Upper lobe of left lung (tissue), 6 donors: ENCODE measurements at regions not wholly inside any gene's neighbourhood (a gene's known extent, or its start where the extent isn't known, plus 50 kb on each side); places are given as distances from the start of the nearest gene placed in this dataset.

Experiments
- ATAC-seq, 2 donors: fragments of 200-7000 bp; cut with Tn5 transposase; one replicate each; pipeline ENCODE4 v1.9.1; 2022; ENCODE audit warnings: mild to moderate bottlenecking in 2 of 2, moderate library complexity in 2 of 2; ENCODE audit not compliant: low FRiP score in 2 of 2
- DNase-seq, 2 donors: peaks; one replicate each; pipeline ENCODE4 v3.0.0-alpha.2; 2019 to 2020
- H3K27ac ChIP-seq, 4 donors: fragments of 200-600 bp; sonication (generic); one replicate each; pipeline ENCODE4 v1.5.1; 2016 to 2019
- H3K27me3 ChIP-seq, 4 donors: fragments of 200-600 bp; sonication (generic); one replicate each; pipeline ENCODE4 v1.5.1; 2017 to 2019
- H3K36me3 ChIP-seq, 4 donors: fragments of 200-600 bp; sonication (generic); one replicate each; pipeline ENCODE4 v1.5.1; 2016 to 2019
- H3K4me1 ChIP-seq, 4 donors: fragments of 200-600 bp; sonication (generic); one replicate each; pipeline ENCODE4 v1.5.1; 2018 to 2019
- H3K4me3 ChIP-seq, 4 donors: fragments of 200-600 bp; sonication (generic); one replicate each; pipeline ENCODE4 v1.5.1; 2017 to 2019; ENCODE audit warnings: mild to moderate bottlenecking in 2 of 4, moderate library complexity in 1 of 4
- H3K9me3 ChIP-seq, 4 donors: fragments of 200-600 bp; sonication (generic); one replicate each; pipeline ENCODE4 v1.5.1; 2018 to 2019
- CTCF ChIP-seq, 6 experiments: fragments of 450-650 bp in 4 of 6; fragments of 200-600 bp in 2 of 6; sonication (generic) in 2 of 6; IDR thresholded peaks; one replicate each; pipeline ENCODE4 v1.5.1; 2016 to 2019; ENCODE audit warnings: antibody characterized with exemption in 6 of 6
- EP300 ChIP-seq, 4 donors: sonication (generic); formaldehyde crosslinking; IDR thresholded peaks; one replicate each; pipeline ENCODE4 v1.5.1; 2017; ENCODE audit warnings: antibody characterized with exemption in 4 of 4, control low read depth in 2 of 4
- POLR2A ChIP-seq, 4 donors: fragments of 450-650 bp; IDR thresholded peaks; one replicate each; pipeline ENCODE4 v1.5.1; 2016 to 2017; ENCODE audit warnings: antibody characterized with exemption in 4 of 4, mild to moderate bottlenecking in 2 of 4
- POLR2AphosphoS5 ChIP-seq, 2 donors: sonication (generic); formaldehyde crosslinking; IDR thresholded peaks; one replicate each; pipeline ENCODE4 v1.5.1; 2017; ENCODE audit warnings: antibody characterized with exemption in 2 of 2
- WGBS, 2 donors: methylation state at CpG; one replicate each; pipeline ENCODE4 v1.1.5; 2017 to 2018; 5-methylcytosine and 5-hydroxymethylcytosine counted together
- donor health status: DM: no; HTN: no; CAD: no; lungs with moderate emphysema.
- donor health status: DM: no; HTN: yes; CAD: no; lungs with severe emphysema.

GRCh38 chr6:84501315-84501714, 263.1 kb downstream of the TBX18 start:
- 70 to 75% methylated on average over 3 of the region's 3 CpGs for WGBS, 2 donors
- Histone ChIP-seq H3K27ac (no peak overlapping the region), H3K36me3 (no peaks in the 10 kb centered on the region), H3K4me1 (no peaks in the 10 kb centered on the region), H3K27me3 (no peaks in the 10 kb centered on the region), H3K9me3 (peaks cover 0 to 3% (median 0%) of the 10 kb centered on the region in 4 donors), H3K4me3 (no peak overlapping the region)
- DNase-seq (no peak), ATAC-seq (no peak)
- TF ChIP-seq POLR2AphosphoS5 (IDR thresholded peaks at IDR 0.05) (no peak), POLR2A (IDR thresholded peaks at IDR 0.05) (no peak), CTCF (IDR thresholded peaks at IDR 0.05) (no peak), EP300 (IDR thresholded peaks at IDR 0.05) (no peak)

- Histone ChIP-seq H3K4me3 (no peak overlapping the region), H3K27ac (no peak overlapping the region), H3K27me3 (no peaks in the 10 kb centered on the region), H3K9me3 (peaks cover 0 to 3% (median 0%) of the 10 kb centered on the region in 4 donors), H3K36me3 (no peaks in the 10 kb centered on the region), H3K4me1 (no peaks in the 10 kb centered on the region)
- WGBS, 2 donors = 56 to 78% methylated on average over 3 of the region's 3 CpGs
- DNase-seq (no peak), ATAC-seq (no peak)
- no peak for TF ChIP-seq POLR2AphosphoS5 (IDR thresholded peaks at IDR 0.05)
- TF ChIP-seq EP300 (IDR thresholded peaks at IDR 0.05) = no peak
- no peak for TF ChIP-seq CTCF (IDR thresholded peaks at IDR 0.05)
- no peak for TF ChIP-seq POLR2A (IDR thresholded peaks at IDR 0.05)
Observed at GRCh38 chr6:84500726-84501125, 263.7 kb downstream of the TBX18 start.

DNA sequence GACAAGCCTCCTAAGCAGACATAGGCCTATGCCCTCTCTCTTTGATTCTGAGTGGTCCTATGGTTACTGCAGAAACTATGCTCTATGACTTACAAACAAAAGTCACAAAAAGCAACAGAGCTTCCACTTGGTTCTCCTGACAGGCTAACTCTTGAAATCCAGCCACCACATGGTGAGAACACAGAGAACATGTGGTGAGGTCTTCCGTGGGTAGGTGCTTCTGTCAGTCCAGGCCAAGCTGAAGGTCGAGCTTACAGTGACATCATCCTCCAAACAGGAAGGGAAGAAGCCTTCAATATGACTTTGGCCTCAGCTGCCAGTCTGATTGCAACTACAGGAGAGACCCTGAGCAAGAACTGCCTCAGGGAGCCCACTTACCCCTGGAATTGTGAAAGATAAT, 265.5 kb downstream of the TBX18 start:
- no peaks in the 10 kb centered on the region for H3K36me3 ChIP-seq
- TF ChIP-seq CTCF (IDR thresholded peaks at IDR 0.05) (no peak), POLR2A (IDR thresholded peaks at IDR 0.05) (no peak), POLR2AphosphoS5 (IDR thresholded peaks at IDR 0.05) (no peak), EP300 (IDR thresholded peaks at IDR 0.05) (no peak)
- no peak overlapping the region for H3K27ac ChIP-seq
- peaks cover 0 to 3% (median 0%) of the 10 kb centered on the region in 4 donors for H3K9me3 ChIP-seq
- WGBS, 2 donors = 45 to 84% methylated on average over 2 of the region's 2 CpGs
- H3K27me3 ChIP-seq = no peaks in the 10 kb centered on the region
- ATAC-seq = no peak
- H3K4me1 ChIP-seq = no peaks in the 10 kb centered on the region
- H3K4me3 ChIP-seq = no peak overlapping the region
- DNase-seq = no peak

GRCh38 chr6:84492241-84493165, 265.1 kb upstream of the CEP162 start:
- no peak for DNase-seq

More at GRCh38 chr6:84492241-84493165, 265.1 kb upstream of the CEP162 start:
- Histone ChIP-seq H3K27me3 (no peaks in the 10 kb centered on the region), H3K4me1 (no peaks in the 10 kb centered on the region), H3K9me3 (peaks cover 0 to 3% (median 0%) of the 10 kb centered on the region in 4 donors), H3K4me3 (no peak overlapping the region), H3K27ac (no peak overlapping the region), H3K36me3 (no peaks in the 10 kb centered on the region)
- WGBS, 2 donors = 47 to 57% methylated on average over 13 of the region's 13 CpGs
- ATAC-seq = no peak
- TF ChIP-seq POLR2A (IDR thresholded peaks at IDR 0.05) (no peak), CTCF (IDR thresholded peaks at IDR 0.05) (no peak), POLR2AphosphoS5 (IDR thresholded peaks at IDR 0.05) (no peak), EP300 (IDR thresholded peaks at IDR 0.05) (no peak)
